ENCODE measurements at regions not wholly inside any gene's neighbourhood (a gene's known extent, or its start where the extent isn't known, plus 50 kb on each side); places are given as distances from the start of the nearest gene placed in this dataset.
"Not testable (repeated sequence)": the region's sequence is repeated elsewhere in the genome, so short reads cannot be mapped to it uniquely, and the experiment has no call there.

DNA sequence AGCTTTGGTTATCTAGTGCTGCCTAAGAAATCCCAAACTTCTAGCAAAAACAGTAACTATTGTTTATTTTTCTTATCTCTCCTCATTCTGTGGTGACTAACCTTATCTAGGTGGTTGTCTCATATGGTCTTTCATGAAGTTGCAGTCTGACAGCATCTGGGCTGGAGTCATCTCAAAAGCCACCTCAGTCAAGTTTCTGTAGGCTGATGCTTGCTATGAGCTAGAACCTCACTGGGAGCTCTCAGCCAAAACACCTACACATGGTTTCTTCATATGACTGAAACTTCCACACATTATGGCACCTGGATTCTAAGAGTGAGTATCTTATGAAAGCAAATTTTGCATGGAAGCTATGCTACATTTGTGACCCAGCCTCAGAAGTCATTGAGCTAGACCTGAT is 596.4 kb upstream of the VRK2 start:
- no peak for DNase-seq

DNA sequence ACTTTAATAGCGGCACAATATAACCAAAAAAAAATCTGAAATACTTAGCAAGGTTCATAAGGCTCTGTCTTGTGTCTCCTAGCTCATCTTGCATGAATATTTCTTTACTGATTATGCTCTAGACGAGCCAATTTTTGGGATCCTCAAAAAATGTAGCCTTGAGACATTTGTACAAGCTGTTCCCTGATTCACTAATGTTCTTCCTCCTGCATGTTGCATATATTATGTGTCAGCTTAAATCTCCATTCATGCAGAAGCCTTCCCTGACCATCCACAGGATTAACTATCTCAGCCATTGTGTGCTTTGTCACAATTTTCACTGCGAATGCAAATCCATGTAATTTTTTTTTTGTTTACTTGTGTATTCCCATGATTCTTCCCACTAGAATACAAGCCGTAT is 594.0 kb upstream of the VRK2 start:
- DNase-seq: no peak

DNA sequence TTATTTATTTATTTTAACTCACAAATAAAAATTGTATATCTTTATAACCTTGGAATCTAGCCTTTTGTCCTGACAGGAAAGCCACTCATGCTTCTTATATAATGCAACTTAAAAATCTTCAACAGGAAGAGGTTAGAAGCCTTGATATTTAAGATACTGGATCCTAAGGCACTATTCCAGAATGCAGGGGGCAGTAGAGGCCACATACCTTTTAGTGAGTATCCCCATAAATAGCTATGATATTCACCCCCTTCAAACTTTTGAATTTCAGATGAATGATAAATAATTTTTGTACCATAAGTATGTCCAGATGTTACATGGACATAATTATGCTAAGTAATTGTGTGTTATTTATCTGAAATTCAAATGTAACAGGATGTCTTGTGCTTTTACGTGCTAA is 592.7 kb upstream of the VRK2 start:
- no peak for DNase-seq

GRCh38 chr2:57460396-57461276 is 586.0 kb upstream of the VRK2 start:
- DNase-seq: no peak

DNA sequence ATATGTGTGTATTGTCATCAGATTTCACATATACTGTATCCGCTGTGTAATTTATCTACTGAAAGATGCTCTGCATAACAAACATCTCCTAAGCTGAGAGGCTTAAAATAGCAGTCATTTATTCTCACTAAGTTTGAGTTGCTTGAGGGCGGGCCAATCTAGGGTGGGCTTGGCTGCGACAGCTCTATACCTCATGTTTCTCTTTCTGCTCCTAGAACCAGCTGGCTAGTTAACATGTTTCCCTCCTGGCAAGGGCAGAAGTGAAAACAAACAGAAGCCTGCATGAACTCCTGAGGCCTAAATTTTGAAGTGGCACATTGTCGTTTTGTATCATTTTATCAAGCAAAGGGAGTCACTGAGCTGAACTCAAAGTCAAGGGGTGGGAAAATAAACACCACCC is 585.0 kb upstream of the VRK2 start:
- DNase-seq: no peak

DNA sequence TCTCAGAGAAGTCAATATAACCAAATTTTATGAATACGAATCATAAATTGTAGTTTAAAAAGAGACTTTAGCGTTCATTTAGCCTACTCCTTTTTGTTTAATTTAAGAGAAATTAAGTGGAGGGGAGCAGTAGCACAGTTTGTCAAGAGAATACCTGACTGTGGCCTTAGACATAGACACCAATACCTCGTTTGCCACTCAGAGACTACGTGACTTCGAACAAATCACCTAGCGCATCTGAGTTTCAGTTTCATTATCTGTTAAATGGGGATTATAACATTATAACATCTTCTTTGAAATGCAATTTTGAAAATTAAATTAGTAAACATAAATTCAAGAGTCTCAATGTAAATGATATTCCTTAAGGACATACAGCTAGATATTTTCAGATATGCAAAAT is 581.5 kb upstream of the VRK2 start:
- no peak for DNase-seq

GRCh38 chr2:57465967-57466366 is 580.6 kb upstream of the VRK2 start:
- DNase-seq: no peak

GRCh38 chr2:57475391-57475790 is 571.2 kb upstream of the VRK2 start:
- DNase-seq: no peak

DNA sequence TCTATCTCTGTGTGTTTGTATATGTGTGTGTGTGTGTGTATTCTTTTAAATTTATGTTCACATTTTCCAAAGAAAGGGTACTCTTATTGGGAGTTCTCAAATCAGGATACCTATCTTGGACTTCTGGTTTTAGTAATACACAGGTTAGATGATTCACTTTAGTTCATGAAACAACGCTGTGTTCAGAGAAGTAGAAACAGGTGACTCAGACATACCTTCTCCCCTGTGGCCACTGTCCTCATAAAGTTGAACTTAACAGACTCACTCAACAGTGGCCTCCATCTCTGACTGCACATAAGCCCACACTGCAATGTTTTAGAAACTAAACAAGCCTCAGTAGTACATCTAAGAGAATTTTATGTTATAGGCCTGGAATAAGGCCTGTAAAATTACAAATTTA is 566.6 kb upstream of the VRK2 start:
- no peak for DNase-seq

DNA sequence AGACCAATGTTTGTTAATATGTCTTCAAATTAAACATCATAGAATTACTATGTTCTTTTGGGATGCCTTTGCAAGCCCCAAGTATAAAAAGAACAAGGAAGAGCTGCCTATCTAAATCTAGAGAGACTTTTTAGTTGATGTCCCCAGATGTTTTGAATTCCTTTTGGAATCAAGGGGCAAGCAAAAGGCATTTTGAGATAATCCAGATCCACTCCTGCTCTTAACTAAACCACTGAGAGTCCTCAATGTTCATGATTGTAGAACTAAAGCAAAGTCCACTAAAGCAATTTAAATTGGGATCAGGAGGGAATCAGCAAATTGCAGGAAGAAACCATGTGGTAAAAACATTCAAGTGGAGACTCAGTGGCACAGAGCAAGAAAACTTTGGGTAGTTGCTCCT is 558.5 kb upstream of the VRK2 start:
- DNase-seq: no peak

- DNase-seq: no peak
Measured at GRCh38 chr2:57490741-57491140, 555.9 kb upstream of the VRK2 start.

GRCh38 chr2:57491213-57491612 is 555.4 kb upstream of the VRK2 start:
- DNase-seq: no peak

DNA sequence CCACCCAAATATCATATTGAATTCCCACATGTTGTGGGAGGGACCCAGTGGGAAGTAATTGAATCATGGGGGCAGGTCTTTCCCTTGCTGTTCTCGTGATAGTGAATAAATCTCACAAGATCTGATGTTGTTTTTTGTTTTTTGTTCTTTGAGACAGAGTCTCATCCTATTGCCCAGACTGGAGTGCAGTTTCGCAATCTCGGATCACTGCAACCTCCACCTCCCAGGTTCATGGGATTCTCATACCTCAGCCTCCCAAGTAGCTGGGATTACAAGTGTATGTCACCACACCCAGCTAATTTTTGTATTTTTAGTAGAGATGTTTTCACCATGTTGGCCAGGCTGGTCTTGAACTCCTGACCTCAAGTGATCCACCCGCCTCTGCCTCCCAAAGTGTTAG is 552.6 kb upstream of the VRK2 start:
- not testable (repeated sequence) for DNase-seq

DNA sequence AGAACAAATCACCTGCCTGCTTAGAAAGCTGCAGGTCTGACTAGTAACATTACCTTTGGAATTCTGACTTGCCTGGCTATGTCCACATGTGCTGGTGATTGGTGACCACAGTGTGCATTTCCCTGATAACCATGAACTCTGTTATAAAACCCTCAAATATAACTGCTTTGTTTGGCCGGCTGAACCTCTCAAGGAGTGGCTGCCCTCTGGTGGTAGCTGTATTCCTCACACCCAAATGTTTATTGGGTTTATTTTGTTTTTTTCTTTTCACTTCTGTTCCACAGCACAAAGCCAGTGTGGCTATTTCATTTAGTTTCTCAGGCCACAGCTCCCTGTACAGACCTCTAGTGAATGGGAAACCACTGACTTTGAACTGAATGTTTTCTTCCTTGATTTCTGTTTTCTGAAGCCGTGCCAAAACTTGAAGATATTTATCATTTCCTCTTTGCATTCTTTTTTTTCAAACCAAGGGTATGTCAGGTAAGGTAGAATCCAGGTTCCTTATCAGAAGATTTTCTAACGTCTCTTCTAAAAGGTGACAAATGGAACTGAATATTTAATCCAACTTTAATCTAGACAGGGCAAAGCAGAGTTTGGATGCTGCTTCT is 549.0 kb upstream of the VRK2 start:
- DNase-seq: peak; percentile 33

GRCh38 chr2:57504787-57505186 is 541.8 kb upstream of the VRK2 start:
- no peak for DNase-seq

DNA sequence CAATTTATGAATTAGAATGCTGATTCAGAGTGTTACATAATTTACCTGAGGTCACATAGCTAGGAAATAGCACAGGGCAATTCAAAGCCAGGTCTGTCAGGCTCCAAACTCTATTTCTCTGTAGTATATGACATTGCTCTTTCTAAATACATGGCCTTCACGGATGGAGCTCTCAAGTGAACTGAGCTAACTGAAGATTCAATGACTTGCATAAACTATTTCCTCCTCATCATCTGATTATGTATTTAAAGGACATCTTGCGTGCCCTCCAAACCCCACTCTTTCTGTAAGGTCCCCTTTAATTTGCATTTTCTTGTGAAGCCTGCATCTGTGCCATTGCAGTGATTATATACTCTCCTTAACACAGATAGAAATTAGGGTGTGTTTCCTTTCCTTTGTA is 537.4 kb upstream of the VRK2 start:
- DNase-seq: no peak

- no peak for DNase-seq
Measured at GRCh38 chr2:57510704-57511103, 535.9 kb upstream of the VRK2 start.

DNA sequence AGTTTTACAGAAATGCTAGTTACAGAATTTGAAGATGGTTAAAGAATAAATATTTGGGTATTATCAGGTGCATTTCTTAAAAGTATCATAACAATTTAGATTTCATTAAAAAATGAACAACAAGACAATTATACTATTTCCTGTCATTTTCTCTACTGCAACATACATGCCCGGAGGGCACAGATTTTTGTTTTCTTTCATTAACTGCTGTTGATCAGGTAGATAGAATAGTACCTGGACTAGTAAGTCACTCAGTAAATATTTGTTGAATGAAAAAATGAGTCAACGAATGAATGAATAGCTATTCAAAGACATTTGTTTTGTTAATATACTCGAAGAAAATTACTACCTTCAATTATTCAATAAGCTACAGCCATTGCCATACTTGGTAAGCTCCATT is 531.2 kb upstream of the VRK2 start:
- no peak for DNase-seq

GRCh38 chr2:57516698-57517340 is 529.8 kb upstream of the VRK2 start:
- DNase-seq: peak; percentile 57

- no peak for DNase-seq
Measured at GRCh38 chr2:57523304-57523703, 523.3 kb upstream of the VRK2 start.

DNA sequence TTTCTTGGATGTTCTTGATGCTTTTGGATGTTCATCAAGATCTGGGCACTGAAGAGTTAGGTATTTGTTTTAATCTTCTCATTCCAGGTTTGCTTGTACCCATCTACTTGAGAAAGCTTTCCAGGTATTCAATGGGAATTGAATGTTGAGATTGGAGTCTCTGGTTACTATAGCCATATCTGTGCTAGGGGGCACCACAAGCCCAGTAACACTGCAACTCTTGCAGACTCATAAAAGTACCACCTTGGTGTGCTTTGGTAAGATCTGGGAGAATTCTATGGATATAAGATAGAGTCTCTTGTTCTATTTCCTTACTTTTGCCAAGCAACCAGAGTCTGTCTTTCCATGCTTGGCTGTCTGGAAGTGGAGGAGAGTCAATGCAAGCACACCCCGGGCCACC is 518.9 kb upstream of the VRK2 start:
- DNase-seq: no peak

DNA sequence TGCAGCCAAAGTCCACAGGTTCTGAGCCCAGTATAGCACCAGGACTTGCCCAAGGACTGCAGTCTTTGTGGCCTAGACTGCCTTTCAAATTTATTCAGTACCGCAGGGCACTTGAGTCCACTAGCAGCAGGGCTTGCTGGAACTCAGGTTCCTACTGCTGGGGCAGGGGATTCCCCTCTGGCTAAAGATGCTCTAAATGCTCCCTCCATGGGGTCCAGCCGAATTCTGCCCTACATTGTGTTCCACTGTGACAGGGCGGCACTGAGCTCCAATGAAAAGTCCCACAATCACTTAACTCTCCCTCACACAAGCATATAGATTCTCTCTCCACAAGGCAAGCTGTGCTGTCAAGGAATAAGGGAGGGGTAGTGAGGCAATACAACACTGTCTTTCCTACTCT is 518.1 kb upstream of the VRK2 start:
- no peak for DNase-seq

DNA sequence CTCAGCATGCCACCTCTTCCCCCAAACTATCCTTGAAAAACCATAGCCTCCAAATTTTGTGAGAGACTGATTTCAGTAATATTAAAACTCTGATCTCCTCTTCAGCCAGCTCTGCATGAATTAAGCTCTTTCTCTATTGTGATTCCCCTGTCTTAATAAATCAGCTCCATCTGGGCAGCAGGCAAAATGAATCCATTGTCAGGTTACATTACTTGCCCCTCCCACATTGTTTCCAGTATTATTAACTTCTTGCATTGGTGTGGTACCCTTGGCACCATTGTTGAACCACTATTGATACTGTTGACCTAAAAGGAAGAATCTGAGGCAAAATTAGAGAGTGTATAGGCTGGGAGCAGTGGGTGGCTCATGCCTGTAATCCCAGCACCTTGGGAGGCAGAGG is 512.2 kb upstream of the VRK2 start:
- no peak for DNase-seq

DNA sequence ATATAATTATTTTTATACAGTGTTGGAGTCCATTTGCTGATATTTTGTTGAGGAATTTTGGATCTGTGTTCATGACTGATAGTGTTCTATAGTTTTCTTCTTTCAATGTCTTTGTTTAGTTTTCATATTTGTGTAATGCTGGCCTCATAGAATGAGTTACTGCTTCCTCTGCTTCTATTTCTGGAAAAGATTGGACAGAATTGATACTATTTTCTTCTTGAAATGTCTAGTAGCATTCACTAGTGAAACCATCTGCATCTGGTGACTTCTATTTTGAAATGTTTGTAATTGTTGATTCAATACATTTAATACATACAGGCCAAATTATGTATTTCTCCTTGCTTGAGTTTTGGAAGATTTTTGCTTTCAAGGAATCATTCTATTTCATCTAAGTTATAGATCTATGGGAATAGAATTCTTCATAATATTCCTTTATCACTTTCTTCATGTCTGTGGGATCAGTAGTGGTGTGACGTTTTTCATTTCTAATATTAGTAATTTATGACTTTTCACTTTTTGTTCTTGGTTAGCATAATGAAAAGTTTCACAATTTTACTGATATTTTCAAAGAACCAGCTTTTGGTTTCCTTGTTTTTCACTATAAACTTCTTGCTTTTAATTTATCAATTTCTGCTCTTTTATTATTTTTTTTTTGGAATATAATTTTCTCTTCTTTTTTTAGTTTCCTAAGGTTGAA is 509.9 kb upstream of the VRK2 start:
- DNase-seq: no peak
